ENCODE measurements at regions not wholly inside any gene's neighbourhood (a gene's known extent, or its start where the extent isn't known, plus 50 kb on each side); places are given as distances from the start of the nearest gene placed in this dataset.
"Not testable (repeated sequence)": the region's sequence is repeated elsewhere in the genome, so short reads cannot be mapped to it uniquely, and the experiment has no call there.

- H3K4me3 ChIP-seq (ENCODE audit: low read depth, low read length); DNase-seq (ENCODE audit: low read depth): not testable (repeated sequence)
Observed at GRCh38 chrX:89539150-89539549, 382.6 kb upstream of the TGIF2LX start.

DNA sequence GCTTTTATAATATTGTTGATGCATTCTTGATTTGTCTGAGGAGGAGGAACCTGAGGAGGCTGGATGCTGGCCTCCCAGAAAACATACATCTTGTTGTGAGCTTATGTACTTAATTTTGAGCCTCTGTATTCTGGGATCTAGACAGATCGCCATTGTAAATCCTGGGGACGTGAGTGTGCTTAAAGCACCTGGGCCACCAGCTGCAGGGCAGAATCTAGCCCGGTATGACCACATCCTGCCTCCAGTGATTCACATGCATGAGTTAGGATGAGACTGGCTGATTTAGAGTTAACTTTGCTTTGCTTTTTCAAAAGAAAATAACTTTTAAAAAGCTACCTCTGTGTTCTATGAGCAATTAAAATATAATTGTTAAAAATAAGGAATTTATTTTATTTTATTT lies 364.6 kb upstream of the TGIF2LX start:
- H3K4me3 ChIP-seq (ENCODE audit: low read depth, low read length); DNase-seq (ENCODE audit: low read depth): not testable (repeated sequence)

DNA sequence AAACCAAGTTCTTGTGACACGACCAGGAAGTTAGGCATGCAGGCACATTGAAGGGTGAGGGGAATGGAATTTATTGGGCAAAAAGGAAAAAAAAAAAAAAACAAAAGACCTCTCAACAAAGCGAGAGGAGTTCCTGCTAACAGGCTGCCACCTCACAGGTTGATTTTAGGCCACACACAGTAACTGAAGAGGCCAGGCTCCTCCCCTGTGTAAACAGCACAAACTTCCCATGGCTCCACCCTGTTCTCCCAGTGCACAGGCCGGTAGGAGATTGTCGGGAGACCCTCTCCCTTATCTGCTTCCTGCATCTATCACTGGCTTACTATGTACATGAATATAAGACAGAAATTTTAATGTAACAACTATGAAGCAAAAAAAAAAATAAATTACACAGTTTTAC lies 359.6 kb upstream of the TGIF2LX start:
- not testable (repeated sequence) for H3K4me3 ChIP-seq (ENCODE audit: low read depth, low read length); DNase-seq (ENCODE audit: low read depth)

GRCh38 chrX:89563107-89563506 lies 358.6 kb upstream of the TGIF2LX start:
- DNase-seq (ENCODE audit: low read depth); H3K4me3 ChIP-seq (ENCODE audit: low read depth, low read length): not testable (repeated sequence)

DNA sequence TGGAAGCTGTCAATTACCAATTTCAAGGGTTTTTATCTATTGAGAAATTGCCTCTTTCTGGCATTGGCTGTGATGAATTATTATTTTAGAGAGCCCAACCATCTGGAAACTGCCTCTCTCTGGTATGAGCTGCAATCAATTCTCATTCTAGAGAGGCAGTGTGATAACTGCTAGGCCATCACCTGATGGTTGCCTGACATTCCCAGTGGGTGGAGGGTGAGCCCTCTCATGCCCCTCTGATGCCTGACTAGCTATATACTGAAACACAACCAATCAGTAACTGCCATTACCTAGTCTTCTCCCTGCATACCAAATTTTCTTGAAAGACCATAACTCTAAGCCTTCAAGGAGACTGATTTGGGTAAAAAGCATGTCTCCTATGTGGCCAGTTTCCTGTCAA lies 353.9 kb upstream of the TGIF2LX start:
- H3K4me3 ChIP-seq (ENCODE audit: low read depth, low read length): not testable (repeated sequence)

DNA sequence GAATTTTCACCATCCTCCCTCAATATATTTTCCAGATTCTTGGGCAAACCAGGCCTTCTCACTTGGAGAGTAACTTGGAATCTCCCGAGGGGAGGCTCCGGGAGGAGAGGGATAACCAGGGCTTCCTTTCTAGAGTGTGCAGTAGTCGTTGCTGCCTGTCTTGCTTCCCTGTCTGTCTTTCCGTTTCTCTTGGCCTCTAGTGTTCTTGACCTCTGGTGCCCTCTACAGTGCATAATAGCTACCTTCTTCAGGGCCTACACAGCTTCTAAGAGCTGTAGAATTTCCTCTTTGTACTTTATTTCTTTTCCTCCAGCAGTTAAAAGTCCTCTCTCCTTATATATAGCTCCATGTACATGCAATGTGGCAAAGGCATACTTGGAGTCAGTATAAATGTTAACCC lies 339.8 kb upstream of the TGIF2LX start:
- H3K4me3 ChIP-seq (ENCODE audit: low read depth, low read length): not testable (repeated sequence)

More for the DNA sequence above, 353.9 kb upstream of the TGIF2LX start:
- DNase-seq (ENCODE audit: low read depth): not testable (repeated sequence)

GRCh38 chrX:89631858-89632257 lies 289.9 kb upstream of the TGIF2LX start:
- H3K4me3 ChIP-seq (ENCODE audit: low read depth, low read length); DNase-seq (ENCODE audit: low read depth): not testable (repeated sequence)

More for the DNA sequence above, 339.8 kb upstream of the TGIF2LX start:
- DNase-seq (ENCODE audit: low read depth): not testable (repeated sequence)

- H3K4me3 ChIP-seq (ENCODE audit: low read depth, low read length); DNase-seq (ENCODE audit: low read depth): not testable (repeated sequence)
Observed at GRCh38 chrX:89635887-89636286, 285.8 kb upstream of the TGIF2LX start.

GRCh38 chrX:89658662-89659061 lies 263.0 kb upstream of the TGIF2LX start:
- H3K4me3 ChIP-seq (ENCODE audit: low read depth, low read length); DNase-seq (ENCODE audit: low read depth): not testable (repeated sequence)

DNA sequence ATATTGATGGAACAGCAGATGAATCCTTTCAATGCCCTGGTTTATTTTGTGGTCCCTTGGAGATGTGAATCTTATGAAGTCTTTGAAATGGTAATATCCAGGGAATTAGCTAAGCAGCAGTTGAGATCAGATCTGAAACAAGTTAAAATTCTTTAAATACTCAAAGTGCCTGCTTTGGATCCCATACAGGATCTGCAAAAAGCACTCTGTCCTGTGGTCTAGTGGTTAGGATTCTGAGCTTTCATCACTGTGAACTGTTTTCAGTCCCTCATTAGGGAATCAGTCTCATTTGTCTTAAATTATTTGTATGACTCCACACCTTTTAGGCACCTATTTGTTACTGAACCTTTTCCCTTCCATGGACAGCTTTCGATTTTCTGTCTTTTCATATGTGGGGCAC lies 215.2 kb upstream of the TGIF2LX start:
- not testable (repeated sequence) for H3K4me3 ChIP-seq (ENCODE audit: low read depth, low read length); DNase-seq (ENCODE audit: low read depth)

DNA sequence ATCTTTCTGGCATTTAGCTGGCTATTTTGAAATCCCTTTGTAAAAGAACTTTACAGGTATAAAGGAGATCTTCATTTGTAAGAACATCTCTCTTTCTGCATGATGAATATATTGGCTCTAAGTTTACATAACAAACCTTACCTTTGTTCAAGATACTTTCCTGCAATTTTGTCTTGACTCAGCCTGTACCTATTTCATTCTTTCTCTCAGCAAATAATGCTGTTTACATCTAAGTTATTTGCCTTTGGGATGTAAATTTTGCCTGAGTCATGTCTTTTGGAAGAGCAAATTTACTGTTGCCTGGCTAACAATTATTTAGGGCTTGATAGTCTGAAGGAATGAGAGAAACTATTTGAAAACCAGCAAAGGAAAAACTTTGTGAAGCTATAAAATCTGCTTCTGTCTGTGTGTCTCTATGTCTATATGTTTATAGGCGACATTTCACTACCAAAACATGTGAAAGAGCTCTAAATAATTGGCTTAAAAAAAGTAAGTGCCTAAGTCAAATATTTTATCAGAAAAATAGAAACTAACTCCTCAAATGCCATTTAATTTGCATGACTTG lies 214.3 kb upstream of the TGIF2LX start:
- not testable (repeated sequence) for DNase-seq (ENCODE audit: low read depth); H3K4me3 ChIP-seq (ENCODE audit: low read depth, low read length)

- not testable (repeated sequence) for DNase-seq (ENCODE audit: low read depth); H3K4me3 ChIP-seq (ENCODE audit: low read depth, low read length)
Observed at GRCh38 chrX:89734367-89734766, 187.3 kb upstream of the TGIF2LX start.

DNA sequence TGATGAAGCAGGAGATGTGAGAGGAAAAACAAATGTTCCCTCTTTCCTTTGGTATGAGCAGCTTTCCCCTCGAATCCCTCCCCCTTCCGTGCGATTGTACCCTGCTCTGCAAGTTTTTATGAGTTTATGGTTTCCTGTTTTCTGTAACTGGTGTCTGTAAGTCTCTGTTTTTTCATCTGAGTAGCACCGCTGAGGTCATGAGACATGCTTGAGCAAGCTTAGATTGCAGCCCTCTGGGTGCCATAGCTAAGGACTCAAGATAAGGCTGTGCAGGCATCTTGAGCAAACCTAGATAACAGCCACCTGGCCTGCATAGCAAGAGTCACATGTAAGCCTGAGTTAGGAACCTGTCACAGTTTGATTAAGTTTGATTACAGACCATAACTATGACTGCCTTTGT lies 165.2 kb upstream of the TGIF2LX start:
- H3K4me3 ChIP-seq (ENCODE audit: low read depth, low read length); DNase-seq (ENCODE audit: low read depth): not testable (repeated sequence)

- H3K4me3 ChIP-seq (ENCODE audit: low read depth, low read length); DNase-seq (ENCODE audit: low read depth): not testable (repeated sequence)
- TF ChIP-seq CTCF (conservative IDR thresholded peaks at IDR 0.05; ENCODE audit: low read depth, low read length): peak; percentile 28
Observed at GRCh38 chrX:89757767-89758166, 163.9 kb upstream of the TGIF2LX start.

DNA sequence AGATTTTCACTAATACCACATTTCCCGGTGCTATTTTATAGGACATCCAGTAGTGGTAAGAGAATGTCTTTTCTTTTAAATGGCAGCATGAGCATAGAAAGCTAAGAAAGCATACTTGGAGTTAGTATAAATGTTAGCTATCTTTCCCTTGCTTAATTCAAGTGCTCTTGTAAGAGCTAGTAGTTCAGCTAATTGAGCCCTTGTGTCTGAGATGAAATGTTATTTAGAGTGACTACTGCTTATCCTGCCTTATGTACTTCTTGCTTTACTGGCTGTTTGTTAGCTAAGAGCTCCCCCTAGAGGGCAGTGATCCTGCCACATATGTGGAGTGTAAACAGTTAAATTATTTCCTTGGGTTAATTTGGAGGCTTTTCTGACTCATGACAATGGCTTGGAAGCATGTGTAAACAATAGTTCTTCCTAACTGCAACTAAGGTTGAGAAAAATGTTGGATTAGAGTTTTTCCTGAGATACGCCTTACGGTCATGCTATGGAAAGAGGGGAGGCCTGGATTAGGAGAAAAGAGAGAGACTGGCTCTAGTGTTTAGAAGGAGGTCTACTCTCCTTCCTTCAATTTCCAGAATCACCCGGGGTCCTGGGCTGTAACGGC lies 162.5 kb upstream of the TGIF2LX start:
- not testable (repeated sequence) for DNase-seq (ENCODE audit: low read depth); H3K4me3 ChIP-seq (ENCODE audit: low read depth, low read length)

- H3K4me3 ChIP-seq (ENCODE audit: low read depth, low read length); DNase-seq (ENCODE audit: low read depth): not testable (repeated sequence)
Observed at GRCh38 chrX:89771639-89772038, 150.1 kb upstream of the TGIF2LX start.

DNA sequence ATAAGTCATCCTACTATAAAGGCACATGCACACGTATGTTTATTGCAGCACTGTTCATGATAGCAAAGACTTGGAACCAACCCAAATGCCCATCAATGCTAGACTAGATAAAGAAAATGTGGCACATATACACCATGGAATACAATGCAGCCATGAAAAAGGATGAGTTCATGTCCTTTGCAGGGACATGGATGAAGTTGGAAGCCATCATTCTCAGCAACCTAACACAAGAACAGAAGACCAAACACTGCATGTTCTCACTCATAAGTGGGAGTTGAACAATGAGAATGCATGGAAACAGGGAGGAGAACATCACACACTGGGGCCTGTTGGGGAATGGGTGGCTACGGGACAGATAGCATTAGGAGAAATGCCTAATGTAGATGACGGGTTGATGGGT lies 110.3 kb upstream of the TGIF2LX start:
- not testable (repeated sequence) for DNase-seq (ENCODE audit: low read depth); H3K4me3 ChIP-seq (ENCODE audit: low read depth, low read length)

DNA sequence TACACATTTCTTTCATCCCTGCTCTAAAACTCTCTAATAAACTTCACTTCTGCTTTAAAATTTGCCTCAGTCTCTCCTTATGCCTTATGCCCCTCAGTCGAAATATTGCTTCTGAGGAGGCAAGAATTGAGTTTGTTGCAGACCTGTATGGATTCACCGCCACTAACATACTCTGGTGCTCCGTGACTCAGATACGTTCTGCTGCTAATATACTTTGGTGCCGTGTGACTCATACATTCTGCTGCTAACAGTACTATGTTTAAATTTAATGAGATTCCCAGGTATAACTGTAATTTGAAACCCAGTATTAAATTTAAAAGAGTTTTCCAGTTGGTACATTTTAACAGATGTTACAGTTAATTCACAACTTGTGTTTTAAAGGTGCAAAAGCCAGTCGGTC lies 82.0 kb upstream of the TGIF2LX start:
- not testable (repeated sequence) for DNase-seq (ENCODE audit: low read depth); H3K4me3 ChIP-seq (ENCODE audit: low read depth, low read length)

DNA sequence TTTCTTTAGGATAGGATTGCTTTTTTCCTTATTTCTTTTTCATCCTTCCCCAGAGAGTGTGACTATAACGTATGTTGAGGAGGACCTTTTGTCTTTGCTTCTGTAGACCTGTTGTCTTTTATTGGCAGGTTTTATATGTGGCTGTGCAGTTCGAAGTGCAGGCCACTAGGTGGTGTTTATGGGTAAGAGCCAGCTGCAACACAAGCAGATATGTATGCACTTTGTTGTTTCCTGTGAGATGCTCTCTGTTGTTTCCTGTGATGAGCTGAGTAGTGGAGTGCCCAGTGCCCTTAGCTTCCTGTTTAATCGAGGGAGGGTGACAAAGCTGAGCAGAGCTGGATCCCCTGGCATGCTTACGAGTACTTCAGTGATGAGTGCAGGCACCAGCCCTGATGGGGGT lies 50.0 kb upstream of the TGIF2LX start:
- not testable (repeated sequence) for H3K4me3 ChIP-seq (ENCODE audit: low read depth, low read length); DNase-seq (ENCODE audit: low read depth)

Data from epithelial cell of proximal tubule (primary cell).